HG03439 (cell line): ENCODE measurements at regions not wholly inside any gene's neighbourhood (a gene's known extent, or its start where the extent isn't known, plus 50 kb on each side); places are given as distances from the start of the nearest gene placed in this dataset.

Experiments used
- ATAC-seq: cut with Tn5 transposase; IDR thresholded peaks from one replicate; pipeline ENCODE4 v1.9.1; 2021; ENCODE audit warnings: mild to moderate bottlenecking, moderate library complexity; ENCODE audit not compliant: unreplicated experiment

- ATAC-seq: no peak
Observed at GRCh38 chr4:138085736-138086305, 156.3 kb downstream of the SLC7A11 start.

DNA sequence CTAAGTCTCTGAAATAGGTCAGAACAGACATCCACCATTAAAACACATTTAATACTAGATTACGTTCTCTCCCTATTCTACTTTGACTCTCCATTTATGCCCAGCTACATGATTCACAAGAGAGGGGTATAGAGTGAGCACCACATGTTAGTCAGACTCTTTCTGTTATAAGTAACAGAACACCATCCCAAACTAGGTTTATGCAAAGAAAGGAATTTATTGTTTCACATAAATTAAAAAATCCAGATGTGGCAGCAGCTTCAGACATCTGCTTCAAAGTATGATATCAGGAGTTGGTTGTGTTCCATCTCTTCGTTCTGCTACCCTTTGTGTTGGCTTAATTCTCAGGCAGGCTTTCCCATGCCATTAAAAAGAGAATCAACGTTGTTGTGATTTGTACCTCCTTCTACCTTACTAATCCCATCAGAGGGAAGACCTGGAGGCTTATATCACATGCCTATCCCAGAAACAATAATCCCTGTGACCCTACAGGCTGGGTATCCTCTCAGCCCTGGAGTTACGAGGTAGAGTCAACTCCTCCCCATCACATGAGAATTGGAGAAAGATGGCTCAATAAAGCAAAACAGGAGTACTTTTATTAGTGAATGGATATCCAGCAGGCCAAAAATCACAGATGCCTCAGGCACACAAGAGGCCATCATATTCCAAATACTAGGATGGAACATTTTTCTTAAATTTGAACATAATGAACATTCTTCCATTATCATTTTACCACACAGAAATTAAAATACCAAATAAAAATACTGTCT is 163.2 kb downstream of the SLC7A11 start:
- no peak for ATAC-seq

DNA sequence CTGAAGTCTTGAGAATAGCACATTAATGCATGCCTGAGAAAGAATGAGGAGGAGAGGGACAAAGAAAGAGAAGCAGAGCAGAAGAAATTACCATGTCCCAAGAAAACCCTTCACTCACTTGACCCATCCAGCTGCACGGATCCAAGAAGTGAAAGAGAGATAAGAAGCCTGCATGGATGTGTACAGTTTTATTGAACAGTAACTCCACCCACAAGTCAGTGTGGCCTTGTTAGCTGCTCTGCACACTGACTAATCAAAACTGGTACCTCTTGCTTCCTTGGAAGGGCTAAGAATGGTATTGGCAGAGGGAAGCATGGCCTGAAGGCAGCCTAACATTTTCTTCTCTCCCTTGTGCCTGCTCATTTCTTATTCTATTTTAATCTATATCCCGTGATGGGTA is 163.9 kb downstream of the SLC7A11 start:
- ATAC-seq: no peak

GRCh38 chr4:138076561-138076960 is 165.6 kb downstream of the SLC7A11 start:
- ATAC-seq: no peak

- ATAC-seq: no peak
Observed at GRCh38 chr4:138070816-138071215, 171.3 kb downstream of the SLC7A11 start.

- no peak for ATAC-seq
Observed at GRCh38 chr4:138063581-138063980, 178.6 kb downstream of the SLC7A11 start.

GRCh38 chr4:138062929-138063328 is 179.2 kb downstream of the SLC7A11 start:
- ATAC-seq: no peak

DNA sequence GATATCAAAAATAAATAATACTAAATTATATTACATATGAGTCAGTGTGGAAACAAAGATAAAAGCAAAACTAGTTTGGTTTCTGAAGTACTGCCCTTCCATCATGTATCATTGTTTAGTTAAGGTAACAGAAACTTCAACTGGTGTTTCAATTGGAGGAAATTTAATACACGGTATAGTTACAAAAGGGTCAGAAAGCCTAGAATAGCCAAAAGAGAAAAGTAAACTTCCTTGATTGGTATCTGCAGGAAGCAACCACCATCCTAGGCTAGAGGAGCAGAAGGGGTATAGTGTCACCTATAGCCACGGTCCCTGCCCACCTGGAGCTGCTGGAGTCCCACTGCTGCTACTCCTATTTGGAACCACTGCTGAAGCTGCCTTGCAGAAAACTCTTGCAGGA is 185.6 kb downstream of the SLC7A11 start:
- ATAC-seq: no peak

GRCh38 chr4:138055890-138056289 is 186.3 kb downstream of the SLC7A11 start:
- no peak for ATAC-seq

DNA sequence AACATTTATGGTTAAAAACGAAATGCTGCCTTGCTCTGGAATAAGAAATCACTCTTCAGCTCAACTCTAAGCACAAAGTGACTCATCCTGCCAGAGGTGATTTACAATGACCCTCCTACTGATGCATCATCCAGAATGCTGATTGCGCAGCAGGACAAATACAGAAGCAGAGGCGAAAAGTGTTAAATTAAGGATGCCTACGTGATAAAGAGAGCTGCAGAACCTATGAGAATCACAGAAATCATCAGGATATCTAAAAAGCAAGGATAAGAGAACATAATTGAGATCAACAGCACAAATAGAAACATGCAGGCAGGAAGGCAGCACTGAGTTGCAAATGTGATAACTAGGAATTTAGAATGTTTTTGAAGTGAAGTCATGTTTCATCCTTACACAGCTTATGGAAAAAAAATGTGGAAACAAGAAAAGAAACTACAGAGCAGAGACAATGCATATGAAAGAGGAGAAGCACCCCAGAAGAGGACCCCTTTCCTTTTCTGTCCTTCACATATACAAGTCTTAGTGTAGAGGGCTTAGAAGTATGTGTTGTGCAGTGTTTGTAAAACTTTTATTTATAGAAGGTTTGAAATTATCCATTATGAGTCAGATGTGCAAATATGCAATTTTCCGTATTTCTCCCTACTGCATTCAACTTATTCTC is 188.4 kb downstream of the SLC7A11 start:
- no peak for ATAC-seq

DNA sequence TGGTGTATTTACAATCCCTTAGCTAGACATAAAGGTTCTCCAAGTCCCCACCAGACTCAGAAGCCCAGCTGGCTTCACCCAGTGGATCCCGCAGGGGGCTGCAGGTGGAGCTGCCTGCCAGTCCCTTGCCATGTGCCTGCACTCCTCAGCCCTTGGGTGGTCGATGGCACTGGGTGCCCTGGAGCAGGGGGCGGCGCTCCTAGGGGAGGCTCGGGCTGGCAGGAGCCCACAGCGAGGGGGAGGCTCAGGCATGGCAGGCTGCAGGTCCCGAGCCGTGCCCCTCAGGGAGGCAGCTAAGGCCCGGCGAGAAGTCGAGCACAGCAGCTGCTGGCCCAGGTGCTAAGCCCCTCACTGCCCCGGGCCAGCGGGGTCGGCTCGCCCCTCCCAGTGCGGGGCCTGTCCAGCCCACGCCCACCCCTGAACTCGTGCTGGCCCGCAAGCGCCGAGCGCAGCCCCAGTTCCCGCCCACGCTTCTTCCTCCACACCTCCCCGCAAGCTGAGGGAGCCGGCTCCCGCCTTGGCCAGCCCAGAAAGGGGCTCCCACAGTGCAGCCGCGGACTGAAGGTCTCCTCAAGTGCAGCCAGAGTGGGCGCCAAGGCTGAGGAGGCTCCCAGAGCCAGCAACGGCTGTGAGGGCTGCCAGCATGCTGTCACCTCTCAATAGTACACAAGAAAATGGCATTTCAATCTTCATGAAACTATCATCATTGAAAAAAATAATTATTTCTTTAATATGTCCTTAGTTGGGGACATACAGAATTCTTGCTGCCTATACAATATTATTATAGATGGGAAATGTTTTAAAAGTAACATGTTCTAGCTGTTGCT is 189.1 kb downstream of the SLC7A11 start:
- ATAC-seq: no peak

- ATAC-seq: no peak
Observed at GRCh38 chr4:138051157-138051556, 191.0 kb downstream of the SLC7A11 start.

GRCh38 chr4:138050601-138051000 is 191.5 kb downstream of the SLC7A11 start:
- ATAC-seq: no peak

DNA sequence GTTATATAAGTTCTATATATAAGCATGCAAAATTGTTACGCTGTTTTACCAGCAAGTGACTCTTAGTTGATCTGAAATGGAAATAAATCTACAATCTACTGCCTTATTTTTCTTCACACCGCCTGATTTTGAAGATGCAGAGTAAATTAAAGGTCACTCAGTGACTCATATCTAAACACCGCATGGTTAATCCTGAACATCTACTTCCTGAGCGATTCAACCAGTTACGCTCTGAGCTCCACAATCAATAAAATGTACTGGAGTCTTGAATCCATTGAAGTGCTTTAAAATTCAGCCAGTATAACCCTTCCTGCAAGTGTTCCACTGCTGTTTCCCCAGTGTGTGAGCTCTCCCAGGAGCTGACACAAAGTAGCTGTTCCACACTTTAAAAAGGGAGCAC is 192.8 kb downstream of the SLC7A11 start:
- no peak for ATAC-seq

DNA sequence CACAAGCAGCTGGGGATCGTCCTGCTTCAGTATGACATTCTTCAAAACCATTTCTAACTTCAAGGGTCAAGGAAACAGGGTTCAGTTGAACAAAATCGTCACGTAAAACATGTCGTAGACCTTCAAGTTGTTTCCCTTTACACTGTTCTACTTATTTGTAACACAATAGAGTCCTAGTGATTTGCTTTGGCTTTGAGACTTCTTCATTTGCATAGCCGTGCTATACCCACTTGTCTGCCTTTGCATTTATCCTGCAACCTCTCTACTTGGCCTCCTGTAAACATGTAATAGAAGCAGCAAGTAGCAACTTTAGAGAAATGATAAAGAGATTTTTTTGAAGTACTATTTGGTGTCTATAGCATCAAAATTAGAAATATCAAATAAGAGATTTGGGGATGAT is 194.9 kb downstream of the SLC7A11 start:
- no peak for ATAC-seq

- ATAC-seq: no peak
Observed at GRCh38 chr4:138045036-138045435, 197.1 kb downstream of the SLC7A11 start.

- ATAC-seq: no peak
Observed at GRCh38 chr4:138039010-138039409, 203.1 kb downstream of the SLC7A11 start.

GRCh38 chr4:138037696-138038095 is 204.5 kb downstream of the SLC7A11 start:
- ATAC-seq: no peak

- ATAC-seq: peak; percentile 100
Observed at GRCh38 chr4:138035781-138036258, 206.3 kb downstream of the SLC7A11 start.

DNA sequence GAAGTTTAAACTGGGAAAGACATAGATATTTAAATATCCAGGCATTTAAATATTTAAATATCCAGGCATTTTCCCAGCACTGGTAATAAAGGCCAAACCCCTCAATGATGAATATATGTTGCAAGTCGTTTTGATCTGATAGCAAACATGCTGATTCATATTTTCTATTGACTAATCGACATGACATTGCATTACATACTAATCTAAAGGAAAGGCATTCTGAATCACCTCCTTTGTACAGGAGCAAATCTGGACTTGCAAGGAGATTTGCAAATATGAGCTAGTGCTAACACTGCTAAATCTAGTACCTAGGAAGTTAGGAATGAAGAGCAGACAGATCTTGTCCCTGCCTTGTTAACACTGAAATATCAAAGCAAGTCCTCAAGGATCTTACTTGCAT is 207.3 kb downstream of the SLC7A11 start:
- no peak for ATAC-seq

DNA sequence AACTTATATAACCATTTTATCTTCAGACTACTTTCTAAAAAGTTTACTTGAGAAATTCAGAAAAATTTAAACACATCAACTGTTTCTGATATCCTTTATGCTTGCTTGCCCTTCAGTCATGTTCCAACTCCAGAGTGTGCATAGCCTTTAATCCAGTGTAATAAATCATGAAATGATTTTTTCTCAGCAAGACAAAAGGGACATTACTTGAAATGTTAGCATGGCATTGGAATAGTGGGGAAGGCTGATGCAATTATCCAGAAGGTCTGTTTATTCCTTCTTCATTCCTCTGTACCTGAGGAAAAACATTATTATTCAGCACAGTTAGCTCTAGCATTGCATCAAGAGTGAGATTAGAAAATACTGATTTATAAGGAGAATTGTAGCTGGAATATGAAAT is 209.9 kb downstream of the SLC7A11 start:
- ATAC-seq: no peak
